ENCODE measurements at regions not wholly inside any gene's neighbourhood (a gene's known extent, or its start where the extent isn't known, plus 50 kb on each side); places are given as distances from the start of the nearest gene placed in this dataset.

GRCh38 chr15:37518436-37518835 lies 416.0 kb upstream of the TMCO5A start:
- TF ChIP-seq, protein P1, sequence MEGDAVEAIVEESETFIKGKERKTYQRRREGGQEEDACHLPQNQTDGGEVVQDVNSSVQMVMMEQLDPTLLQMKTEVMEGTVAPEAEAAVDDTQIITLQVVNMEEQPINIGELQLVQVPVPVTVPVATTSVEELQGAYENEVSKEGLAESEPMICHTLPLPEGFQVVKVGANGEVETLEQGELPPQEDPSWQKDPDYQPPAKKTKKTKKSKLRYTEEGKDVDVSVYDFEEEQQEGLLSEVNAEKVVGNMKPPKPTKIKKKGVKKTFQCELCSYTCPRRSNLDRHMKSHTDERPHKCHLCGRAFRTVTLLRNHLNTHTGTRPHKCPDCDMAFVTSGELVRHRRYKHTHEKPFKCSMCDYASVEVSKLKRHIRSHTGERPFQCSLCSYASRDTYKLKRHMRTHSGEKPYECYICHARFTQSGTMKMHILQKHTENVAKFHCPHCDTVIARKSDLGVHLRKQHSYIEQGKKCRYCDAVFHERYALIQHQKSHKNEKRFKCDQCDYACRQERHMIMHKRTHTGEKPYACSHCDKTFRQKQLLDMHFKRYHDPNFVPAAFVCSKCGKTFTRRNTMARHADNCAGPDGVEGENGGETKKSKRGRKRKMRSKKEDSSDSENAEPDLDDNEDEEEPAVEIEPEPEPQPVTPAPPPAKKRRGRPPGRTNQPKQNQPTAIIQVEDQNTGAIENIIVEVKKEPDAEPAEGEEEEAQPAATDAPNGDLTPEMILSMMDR (conservative IDR thresholded peaks at IDR 0.05 in 1 of 2, IDR thresholded peaks at IDR 0.05 in 1 of 2; ENCODE audit: extremely low read depth in 1 of 2, insufficient read depth in 1 of 2, low read depth in 1 of 2, low read length in 2 of 2), result no peak
- TF ChIP-seq EZH2 (IDR thresholded peaks at IDR 0.05; ENCODE audit: borderline replicate concordance, low read length), result no peak

Measured in mammary epithelial cell (primary cell).